Neuronal stem cell (in vitro differentiated cells): ENCODE measurements at regions not wholly inside any gene's neighbourhood (a gene's known extent, or its start where the extent isn't known, plus 50 kb on each side); places are given as distances from the start of the nearest gene placed in this dataset.

Experiments used
- DNase-seq: peaks from one replicate; pipeline ENCODE4 v3.0.0-alpha.2; 2013; ENCODE audit warnings: low spot score
- H2AFZ ChIP-seq: one replicate; pipeline ENCODE4 v1.6.1; 2013; ENCODE audit warnings: mild to moderate bottlenecking, low read length, inconsistent platforms
- H2AK5ac ChIP-seq: 2 replicates; pipeline ENCODE4 v1.6.1; 2013; ENCODE audit warnings: low read depth, mild to moderate bottlenecking, inconsistent platforms, low read length, moderate library complexity, mixed read lengths
- H2BK120ac ChIP-seq: 2 replicates; pipeline ENCODE4 v1.6.1; 2013; ENCODE audit warnings: low read depth, mild to moderate bottlenecking, inconsistent platforms, low read length, moderate library complexity, mixed read lengths
- H2BK12ac ChIP-seq: one replicate; pipeline ENCODE4 v1.6.1; 2013; ENCODE audit warnings: low read length, inconsistent platforms
- H2BK15ac ChIP-seq: 2 replicates; pipeline ENCODE4 v1.6.1; 2013; ENCODE audit warnings: mild to moderate bottlenecking, low read length, inconsistent platforms, mixed read lengths
- H2BK5ac ChIP-seq: one replicate; pipeline ENCODE4 v1.6.1; 2013; ENCODE audit warnings: inconsistent platforms, mild to moderate bottlenecking, low read length, moderate library complexity
- H3K14ac ChIP-seq: one replicate; pipeline ENCODE4 v1.6.1; 2013; ENCODE audit warnings: low read length, inconsistent platforms
- H3K18ac ChIP-seq: 2 replicates; pipeline ENCODE4 v1.6.1; 2013; ENCODE audit warnings: low read length, inconsistent platforms
- H3K23ac ChIP-seq: 2 replicates; pipeline ENCODE4 v1.6.1; 2013; ENCODE audit warnings: low read depth, mild to moderate bottlenecking, mixed read lengths, low read length, inconsistent platforms; ENCODE audit not compliant: poor library complexity
- H3K27ac ChIP-seq: replicated peaks from 3 replicates; pipeline ENCODE4 v1.5.1; 2013; ENCODE audit warnings: low read length, inconsistent platforms
- H3K27me3 ChIP-seq, 3 experiments: 2 replicates each; pipeline ENCODE4 v1.6.1; 2013; ENCODE audit warnings: low read length in 3 of 3, mild to moderate bottlenecking in 2 of 3, inconsistent platforms in 1 of 3, low read depth in 1 of 3, mixed read lengths in 1 of 3, moderate library complexity in 1 of 3; ENCODE audit not compliant: control insufficient read depth in 3 of 3, insufficient read depth in 3 of 3
- H3K36me3 ChIP-seq, 2 donors: replicated peaks in 1 of 2; 2 replicates each; pipeline ENCODE4 v1.6.1; 2013; ENCODE audit warnings: low read length in 2 of 2; ENCODE audit not compliant: control insufficient read depth in 2 of 2, insufficient read depth in 2 of 2
- H3K4ac ChIP-seq: 2 replicates; pipeline ENCODE4 v1.6.1; 2013; ENCODE audit warnings: inconsistent platforms, mild to moderate bottlenecking, low read length, moderate library complexity
- H3K4me1 ChIP-seq, 2 donors: 1 replicate in 1 of 2; 2 replicates in 1 of 2; pipeline ENCODE4 v1.6.1; 2013; ENCODE audit warnings: low read length in 2 of 2, low read depth in 1 of 2; ENCODE audit not compliant: control insufficient read depth in 2 of 2, insufficient read depth in 1 of 2
- H3K4me2 ChIP-seq: one replicate; pipeline ENCODE4 v1.6.1; 2013; ENCODE audit warnings: mild to moderate bottlenecking, low read length, inconsistent platforms; ENCODE audit not compliant: insufficient read depth, poor library complexity, severe bottlenecking
- H3K4me3 ChIP-seq, 2 donors: 2 replicates each; pipeline ENCODE4 v1.5.1; 2013; ENCODE audit warnings: low read length in 2 of 2, mild to moderate bottlenecking in 2 of 2, inconsistent platforms in 1 of 2, moderate library complexity in 1 of 2
- H3K79me1 ChIP-seq: one replicate; pipeline ENCODE4 v1.6.1; 2013; ENCODE audit warnings: low read depth, mild to moderate bottlenecking, inconsistent platforms, low read length, moderate library complexity
- H3K9ac ChIP-seq: one replicate; pipeline ENCODE4 v1.6.1; 2013; ENCODE audit warnings: mild to moderate bottlenecking, low read depth, low read length, inconsistent platforms; ENCODE audit not compliant: poor library complexity
- H3K9me3 ChIP-seq, 2 donors: replicated peaks in 1 of 2; 2 replicates each; pipeline versions ENCODE3 to v1.6.1; 2013; ENCODE audit warnings: low read length in 2 of 2, mild to moderate bottlenecking in 2 of 2, inconsistent platforms in 1 of 2, low read depth in 1 of 2, mixed read lengths in 1 of 2, moderate library complexity in 1 of 2; ENCODE audit not compliant: control insufficient read depth in 2 of 2, insufficient read depth in 1 of 2
- H4K8ac ChIP-seq: one replicate; pipeline ENCODE4 v1.6.1; 2013; ENCODE audit warnings: low read depth, mild to moderate bottlenecking, inconsistent platforms, low read length, moderate library complexity
- H4K91ac ChIP-seq: one replicate; pipeline ENCODE4 v1.6.1; 2013; ENCODE audit warnings: low read length, low read depth, mild to moderate bottlenecking, inconsistent platforms; ENCODE audit not compliant: poor library complexity
- WGBS, 2 donors: extraction: QIAGEN DNeasy Blood & Tissue Kit; methylation state at CpG; one replicate each; pipeline ENCODE4 v1.1.7; 2013; ENCODE audit warnings: missing lambda C conversion rate in 2 of 2, mixed read lengths in 1 of 2; ENCODE audit not compliant: insufficient read length in 2 of 2, insufficient replicate concordance in 1 of 2; ENCODE audit errors: extremely low coverage in 2 of 2; 5-methylcytosine and 5-hydroxymethylcytosine counted together

GRCh38 chr12:25637752-25638151 lies 84.7 kb upstream of the LMNTD1 start:
- H3K9me3 ChIP-seq, result no peaks in the 10 kb centered on the region
- no peak overlapping the region for H2BK120ac ChIP-seq
- no peak overlapping the region for H3K27ac ChIP-seq
- H3K4me1 ChIP-seq, result no peaks in the 10 kb centered on the region
- no peak overlapping the region for H2AK5ac ChIP-seq
- H3K9ac ChIP-seq, result no peak overlapping the region
- H3K4me3 ChIP-seq, result no peak overlapping the region
- H3K79me1 ChIP-seq, result no peaks in the 10 kb centered on the region
- no peak overlapping the region for H2BK12ac ChIP-seq
- H3K27me3 ChIP-seq, result no peaks in the 10 kb centered on the region
- no peaks in the 10 kb centered on the region for H3K36me3 ChIP-seq
- H2BK15ac ChIP-seq, result no peak overlapping the region
- H4K91ac ChIP-seq, result no peak overlapping the region
- H4K8ac ChIP-seq, result no peak overlapping the region
- H3K4ac ChIP-seq, result no peak overlapping the region
- H3K4me2 ChIP-seq, result no peak overlapping the region
- H3K23ac ChIP-seq, result no peak overlapping the region
- H2AFZ ChIP-seq, result no peak overlapping the region
- DNase-seq, result no peak
- no peak overlapping the region for H2BK5ac ChIP-seq
- no peak overlapping the region for H3K18ac ChIP-seq
- no peak overlapping the region for H3K14ac ChIP-seq

GRCh38 chr12:25639406-25639805 lies 86.3 kb upstream of the LMNTD1 start:
- Histone ChIP-seq H3K14ac (no peak overlapping the region), H3K18ac (no peak overlapping the region), H2BK15ac (no peak overlapping the region), H3K79me1 (no peaks in the 10 kb centered on the region), H3K36me3 (no peaks in the 10 kb centered on the region), H3K27me3 (no peaks in the 10 kb centered on the region), H3K4me3 (no peak overlapping the region), H3K27ac (no peak overlapping the region), H2AFZ (no peak overlapping the region), H2AK5ac (no peak overlapping the region), H3K4me2 (no peak overlapping the region), H2BK5ac (no peak overlapping the region), H3K4ac (no peak overlapping the region), H3K9me3 (no peaks in the 10 kb centered on the region), H3K9ac (no peak overlapping the region), H4K91ac (no peak overlapping the region), H3K23ac (no peak overlapping the region), H4K8ac (no peak overlapping the region), H3K4me1 (peaks cover 0 to 2% of the 10 kb centered on the region in 2 donors), H2BK120ac (no peak overlapping the region), H2BK12ac (no peak overlapping the region)
- DNase-seq, result no peak
- WGBS, 2 donors, result no CpG with 5 or more reads among the region's 5 CpGs

- Histone ChIP-seq H2AFZ (no peak overlapping the region), H3K27ac (no peak overlapping the region), H3K18ac (no peak overlapping the region), H3K4me3 (no peak overlapping the region), H2AK5ac (no peak overlapping the region), H3K4me1 (peaks cover 0 to 6% of the 10 kb centered on the region in 2 donors), H2BK12ac (no peak overlapping the region), H3K9me3 (no peaks in the 10 kb centered on the region), H3K9ac (no peak overlapping the region), H3K4me2 (no peak overlapping the region), H2BK120ac (no peak overlapping the region), H4K91ac (no peak overlapping the region), H3K36me3 (no peaks in the 10 kb centered on the region), H2BK15ac (no peak overlapping the region), H3K79me1 (no peaks in the 10 kb centered on the region), H3K14ac (no peak overlapping the region), H3K23ac (no peak overlapping the region), H3K27me3 (no peaks in the 10 kb centered on the region), H2BK5ac (no peak overlapping the region), H3K4ac (no peak overlapping the region), H4K8ac (no peak overlapping the region)
- WGBS, 2 donors, result 100% methylated on average over 1 of the region's 3 CpGs; no CpG with 5 or more reads in 1 of the 2 donors
- no peak for DNase-seq
Observed at GRCh38 chr12:25644979-25645378, 91.9 kb upstream of the LMNTD1 start.

- H3K4me2 ChIP-seq, result no peak overlapping the region
- peaks cover 0 to 6% of the 10 kb centered on the region in 2 donors for H3K4me1 ChIP-seq
- H3K79me1 ChIP-seq, result no peaks in the 10 kb centered on the region
- H3K23ac ChIP-seq, result no peak overlapping the region
- H3K4me3 ChIP-seq, result no peak overlapping the region
- H4K91ac ChIP-seq, result no peak overlapping the region
- no peak overlapping the region for H3K14ac ChIP-seq
- H2BK15ac ChIP-seq, result no peak overlapping the region
- no peaks in the 10 kb centered on the region for H3K36me3 ChIP-seq
- H2BK120ac ChIP-seq, result no peak overlapping the region
- H3K9me3 ChIP-seq, result no peaks in the 10 kb centered on the region
- H4K8ac ChIP-seq, result no peak overlapping the region
- H3K9ac ChIP-seq, result no peak overlapping the region
- no peak overlapping the region for H3K4ac ChIP-seq
- H3K27me3 ChIP-seq, result no peaks in the 10 kb centered on the region
- WGBS, 2 donors, result no CpG with 5 or more reads among the region's 4 CpGs
- H2AK5ac ChIP-seq, result no peak overlapping the region
- H2AFZ ChIP-seq, result no peak overlapping the region
- H2BK5ac ChIP-seq, result no peak overlapping the region
- H2BK12ac ChIP-seq, result no peak overlapping the region
- H3K27ac ChIP-seq, result no peak overlapping the region
- no peak overlapping the region for H3K18ac ChIP-seq
- no peak for DNase-seq
Observed at GRCh38 chr12:25645427-25645826, 92.3 kb upstream of the LMNTD1 start.
